ENCODE measurements at regions not wholly inside any gene's neighbourhood (a gene's known extent, or its start where the extent isn't known, plus 50 kb on each side); places are given as distances from the start of the nearest gene placed in this dataset.
A peak's percentile ranks its signal among the peaks of the same experiment; 100 is the strongest.

- TF ChIP-seq MLX (CRISPR knock-in tag; conservative IDR thresholded peaks at IDR 0.05) (no peak), USF2 (CRISPR knock-in tag; IDR thresholded peaks at IDR 0.05) (peak; percentile 96), PML (IDR thresholded peaks at IDR 0.05; ENCODE audit: low read length) (no peak), TSC22D4 (tag; IDR thresholded peaks at IDR 0.05) (no peak), ZNF512 (tag; IDR thresholded peaks at IDR 0.05) (peak; percentile 69), ZNF445 (CRISPR knock-in tag; IDR thresholded peaks at IDR 0.05; ENCODE audit: low read depth) (no peak), ZBTB11 (CRISPR knock-in tag; IDR thresholded peaks at IDR 0.05) (no peak), ZNF354B (CRISPR knock-in tag; IDR thresholded peaks at IDR 0.05) (no peak), HDAC8 (tag; IDR thresholded peaks at IDR 0.05) (no peak), CXXC5 (CRISPR knock-in tag; IDR thresholded peaks at IDR 0.05) (no peak), ZNF444 (CRISPR knock-in tag; IDR thresholded peaks at IDR 0.05) (no peak), NCOA2 (IDR thresholded peaks at IDR 0.05; ENCODE audit: partially characterized antibody in 2 of 2) (no peak), MBD2 (IDR thresholded peaks at IDR 0.05; ENCODE audit: borderline replicate concordance, low read depth) (no peak), ZNF384 (IDR thresholded peaks at IDR 0.05; ENCODE audit: low read depth, low read length) (no peak), IRF2 (CRISPR knock-in tag; IDR thresholded peaks at IDR 0.05) (no peak), HES1 (IDR thresholded peaks at IDR 0.05; ENCODE audit: low read depth) (no peak), CBX5 (IDR thresholded peaks at IDR 0.05; ENCODE audit: borderline replicate concordance, low read depth) (no peak), SMAD3 (CRISPR knock-in tag; conservative IDR thresholded peaks at IDR 0.05) (no peak), RAD51 (IDR thresholded peaks at IDR 0.05; ENCODE audit: borderline replicate concordance, low read depth) (peak; percentile 97), MEIS2 (IDR thresholded peaks at IDR 0.05; ENCODE audit: partially characterized antibody) (peak; percentile 78), GATAD2A (IDR thresholded peaks at IDR 0.05) (no peak), L3MBTL2 (IDR thresholded peaks at IDR 0.05) (no peak; the same call in 1 of the 2 replicates), MAFK (IDR thresholded peaks at IDR 0.05; ENCODE audit: low read length) (no peak), HDAC2 (IDR thresholded peaks at IDR 0.05) (no peak), FOS (IDR thresholded peaks at IDR 0.05; ENCODE audit: extremely low read depth, insufficient read length) (peak; percentile 57)
These were observed 143.4 kb upstream of the HS3ST2 start (continued) for GRCh38 chr16:22670551-22671041.

Measured in K562 (cell line).